SK-N-SH (cell line): ENCODE measurements at regions not wholly inside any gene's neighbourhood (a gene's known extent, or its start where the extent isn't known, plus 50 kb on each side); places are given as distances from the start of the nearest gene placed in this dataset.
A peak's percentile ranks its signal among the peaks of the same experiment; 100 is the strongest.

ENCODE experiments used
- CTCF ChIA-PET: fragments of 300-600, 350-600 bp; formaldehyde crosslinking; extraction: SDS; loops from one replicate; lab custom pipeline; 2021; lab: Yijun Ruan, JAX
- POLR2A ChIA-PET: fragments of 350-600 bp; sonication (Branson Sonifier 250); formaldehyde crosslinking; extraction: SDS; loops from one replicate; lab custom pipeline; 2020; ENCODE audit warnings: antibody characterized with exemption, inconsistent platforms; lab: Yijun Ruan, JAX
- DNase-seq: peaks from one replicate; pipeline ENCODE4 v3.0.0; 2012
- H2AFZ ChIP-seq: fragments of 200-600 bp; sonication (generic); 2 replicates; pipeline ENCODE4 v1.8.1; 2016; ENCODE audit warnings: antibody characterized with exemption, mild to moderate bottlenecking, low read depth
- H3F3A ChIP-seq: fragments of 200-600 bp; sonication (generic); replicated peaks from 2 replicates; pipeline ENCODE3; 2016; ENCODE audit warnings: antibody characterized with exemption, mild to moderate bottlenecking; ENCODE audit not compliant: insufficient read depth
- H3K27ac ChIP-seq, 2 experiments: fragments of 200-500 bp in 1 of 2; fragments of 200-600 bp in 1 of 2; sonication (Bioruptor generic) in 1 of 2; sonication (generic), shearing (Covaris generic) in 1 of 2; 2 replicates each; pipeline versions ENCODE4 v1.5.1 to v1.6.1; 2014 to 2016; ENCODE audit warnings: low read depth in 2 of 2, inconsistent platforms in 1 of 2, low read length in 1 of 2, mild to moderate bottlenecking in 1 of 2, mixed read lengths in 1 of 2
- H3K27me3 ChIP-seq: fragments of 200-600 bp; sonication (generic), shearing (Covaris generic); 2 replicates; pipeline ENCODE4 v1.6.1; 2016; ENCODE audit warnings: mixed run types; ENCODE audit not compliant: insufficient read depth
- H3K36me3 ChIP-seq, 2 experiments: fragments of 200-500 bp in 1 of 2; fragments of 200-600 bp in 1 of 2; sonication (Bioruptor generic) in 1 of 2; sonication (generic) in 1 of 2; replicated peaks in 1 of 2; 2 replicates each; pipeline versions ENCODE3 to v1.5.1; 2014 to 2016; ENCODE audit warnings: low read length in 1 of 2, mild to moderate bottlenecking in 1 of 2; ENCODE audit not compliant: insufficient read depth in 2 of 2, control insufficient read depth in 1 of 2
- H3K4me1 ChIP-seq, 2 experiments: fragments of 200-500 bp in 1 of 2; fragments of 200-600 bp in 1 of 2; sonication (Bioruptor generic) in 1 of 2; sonication (generic), shearing (Covaris generic) in 1 of 2; 2 replicates each; pipeline versions ENCODE4 v1.5.1 to v1.6.1; 2014 to 2016; ENCODE audit warnings: low read depth in 1 of 2, low read length in 1 of 2, mixed run types in 1 of 2; ENCODE audit not compliant: insufficient read depth in 2 of 2, control insufficient read depth in 1 of 2
- H3K4me2 ChIP-seq: fragments of 200-600 bp; sonication (generic), shearing (Covaris generic); 2 replicates; pipeline ENCODE4 v1.6.1; 2017; ENCODE audit warnings: mixed run types
- H3K4me3 ChIP-seq, 2 experiments: fragments of 200-500 bp in 1 of 2; fragments of 200-600 bp in 1 of 2; sonication (Bioruptor generic) in 1 of 2; sonication (generic), shearing (Covaris generic) in 1 of 2; 2 replicates each; pipeline versions ENCODE4 v1.5.1 to v1.8.1; 2014 to 2016; ENCODE audit warnings: low read depth in 2 of 2, inconsistent platforms in 1 of 2, low read length in 1 of 2, mild to moderate bottlenecking in 1 of 2, mixed read lengths in 1 of 2, moderate library complexity in 1 of 2
- H3K79me2 ChIP-seq: fragments of 200-600 bp; sonication (generic); 2 replicates; pipeline ENCODE4 v1.8.1; 2017; ENCODE audit warnings: mild to moderate bottlenecking; ENCODE audit not compliant: insufficient read depth
- H3K9ac ChIP-seq: fragments of 200-600 bp; sonication (generic); 2 replicates; pipeline ENCODE4 v1.6.1; 2017; ENCODE audit warnings: mixed run types
- H3K9me2 ChIP-seq: fragments of 200-600 bp; sonication (generic); 2 replicates; pipeline ENCODE4 v1.6.1; 2017; ENCODE audit warnings: mixed run types
- H3K9me3 ChIP-seq: fragments of 200-600 bp; sonication (generic); 2 replicates; pipeline ENCODE4 v1.6.1; 2017; ENCODE audit warnings: mixed run types, mild to moderate bottlenecking, moderate library complexity
- H4K20me1 ChIP-seq: fragments of 200-600 bp; sonication (generic); 2 replicates; pipeline ENCODE4 v1.6.1; 2017; ENCODE audit warnings: mild to moderate bottlenecking, mixed run types; ENCODE audit not compliant: insufficient read depth
- CHD2 ChIP-seq: fragments of 150-350 bp; IDR thresholded peaks from 2 replicates; pipeline ENCODE4 v1.6.1; 2018; ENCODE audit warnings: low read length; ENCODE audit not compliant: partially characterized antibody
- ELF1 ChIP-seq: IDR thresholded peaks from 2 replicates; pipeline ENCODE4 v1.4.0; 2012
- EP300 ChIP-seq, 2 experiments: IDR thresholded peaks; 2 replicates each; pipeline versions ENCODE4 v1.4.0 to v1.6.1; 2012; ENCODE audit warnings: borderline replicate concordance in 1 of 2, low read depth in 1 of 2, low read length in 1 of 2
- GABPA ChIP-seq: IDR thresholded peaks from 2 replicates; pipeline ENCODE4 v1.4.0; 2012; ENCODE audit warnings: low read depth, mild to moderate bottlenecking
- GATA2 ChIP-seq: sonication (generic); formaldehyde crosslinking; IDR thresholded peaks from 2 replicates; pipeline ENCODE4 v1.5.0; 2020; ENCODE audit warnings: mild to moderate bottlenecking, missing genetic modification reagents
- MEF2A ChIP-seq: IDR thresholded peaks from 2 replicates; pipeline ENCODE4 v1.4.0; 2012; ENCODE audit warnings: low read depth, borderline replicate concordance
- NFIC ChIP-seq: IDR thresholded peaks from 2 replicates; pipeline ENCODE4 v1.4.0; 2012; ENCODE audit warnings: borderline replicate concordance
- NRF1 ChIP-seq: IDR thresholded peaks from 2 replicates; pipeline ENCODE4 v1.6.1; 2012; ENCODE audit warnings: low read depth, mild to moderate bottlenecking, low read length
- SIN3A ChIP-seq: IDR thresholded peaks from 2 replicates; pipeline ENCODE4 v1.6.1; 2012; ENCODE audit warnings: low read depth, mild to moderate bottlenecking, low read length, moderate library complexity, borderline replicate concordance
- SMC3 ChIP-seq: IDR thresholded peaks from 2 replicates; pipeline ENCODE4 v1.6.1; 2012; ENCODE audit warnings: low read depth, low read length, improper control_type of control experiment
- TCF12 ChIP-seq: IDR thresholded peaks from 2 replicates; pipeline ENCODE4 v1.4.0; 2012
- TF ChIP-seq, protein P1 (sequence below): IDR thresholded peaks from 2 replicates; pipeline ENCODE4 v1.4.0; 2012; ENCODE audit warnings: low read depth
- TF ChIP-seq, protein P2 (sequence below): fragments of 150-350 bp; IDR thresholded peaks from 2 replicates; pipeline ENCODE4 v1.6.1; 2017; ENCODE audit warnings: antibody characterized with exemption, low read length, low read depth, borderline replicate concordance
- TF ChIP-seq, protein P3 (sequence below): IDR thresholded peaks from 2 replicates; pipeline ENCODE4; 2012

DNA sequence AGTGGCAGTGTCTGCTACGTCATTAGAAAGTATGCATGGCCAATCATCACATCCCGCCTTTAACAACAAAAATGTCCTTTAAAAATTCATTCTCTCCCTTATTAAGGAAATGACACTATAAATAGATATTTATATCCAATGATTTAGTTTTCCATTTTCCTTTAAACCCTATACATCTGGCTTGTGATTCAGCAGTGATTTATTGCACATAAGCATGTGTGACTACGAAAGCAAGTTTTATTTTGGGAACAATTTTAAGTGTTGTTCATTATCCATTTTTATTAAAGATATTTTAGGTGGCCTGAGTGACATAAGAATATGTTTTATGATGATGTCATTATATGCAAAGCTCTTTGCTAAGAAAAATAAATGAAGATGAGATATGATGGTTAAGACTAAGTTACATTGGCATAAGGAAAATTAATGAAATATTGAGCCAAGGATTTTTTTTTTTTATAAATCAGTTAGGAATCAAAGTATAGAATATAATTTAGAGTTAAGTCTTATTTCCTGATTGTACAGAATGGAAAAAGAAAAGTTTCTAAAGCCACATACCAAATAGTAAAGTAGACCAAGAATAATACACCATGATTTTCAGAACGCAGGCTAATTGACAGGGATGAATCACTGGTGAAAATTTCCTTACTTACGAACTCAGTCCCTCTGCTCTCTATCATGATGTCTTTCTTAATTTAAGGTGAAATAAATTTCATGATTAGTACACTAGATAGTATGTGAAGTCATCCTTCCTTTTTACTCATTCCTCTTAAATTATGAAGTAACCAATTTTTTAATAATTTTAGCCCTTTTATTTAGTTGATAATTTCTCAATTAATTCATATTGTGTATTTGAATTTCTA, 822.4 kb downstream of the FAT4 start (continued):
- TF ChIP-seq SIN3A (no peak), MEF2A (peak; percentile 73; the same call in 1 of the 2 replicates), EP300 (IDR thresholded peaks at IDR 0.05; ENCODE audit: borderline replicate concordance in 1 of 2, low read depth in 1 of 2, low read length in 1 of 2) (peak; percentile 62 to 93), ELF1 (no peak), NRF1 (no peak), SMC3 (no peak), CHD2 (no peak), NFIC (peak; percentile 57; the same call in 1 of the 2 replicates), GATA2 (CRISPR knock-in tag) (no peak), TCF12 (peak; percentile 98), GABPA (no peak)
- TF ChIP-seq, protein P1, sequence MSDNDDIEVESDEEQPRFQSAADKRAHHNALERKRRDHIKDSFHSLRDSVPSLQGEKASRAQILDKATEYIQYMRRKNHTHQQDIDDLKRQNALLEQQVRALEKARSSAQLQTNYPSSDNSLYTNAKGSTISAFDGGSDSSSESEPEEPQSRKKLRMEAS = no peak
- TF ChIP-seq, all 33 proteins: peak for 10

DNA sequence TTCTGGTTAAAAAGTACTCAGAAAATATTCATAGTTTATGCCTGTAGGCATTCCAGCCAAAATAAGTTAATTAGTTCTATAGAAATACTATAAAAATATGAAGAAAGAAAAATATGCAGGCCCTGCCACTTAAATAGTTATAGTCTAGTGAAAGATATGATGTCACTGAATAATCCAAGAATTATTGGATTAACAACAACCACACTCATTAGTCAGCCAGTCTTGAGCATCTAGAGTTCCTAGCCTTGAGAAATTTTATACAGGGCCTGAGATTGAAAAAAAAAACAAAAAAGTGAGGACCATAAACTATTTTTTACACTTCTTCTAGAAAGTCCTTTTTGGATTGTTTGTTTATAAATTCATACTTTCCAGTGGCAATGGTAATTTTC, 823.0 kb downstream of the FAT4 start:
- TF ChIP-seq, protein P2, sequence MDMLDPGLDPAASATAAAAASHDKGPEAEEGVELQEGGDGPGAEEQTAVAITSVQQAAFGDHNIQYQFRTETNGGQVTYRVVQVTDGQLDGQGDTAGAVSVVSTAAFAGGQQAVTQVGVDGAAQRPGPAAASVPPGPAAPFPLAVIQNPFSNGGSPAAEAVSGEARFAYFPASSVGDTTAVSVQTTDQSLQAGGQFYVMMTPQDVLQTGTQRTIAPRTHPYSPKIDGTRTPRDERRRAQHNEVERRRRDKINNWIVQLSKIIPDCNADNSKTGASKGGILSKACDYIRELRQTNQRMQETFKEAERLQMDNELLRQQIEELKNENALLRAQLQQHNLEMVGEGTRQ = no peak
- TF ChIP-seq, protein P3, sequence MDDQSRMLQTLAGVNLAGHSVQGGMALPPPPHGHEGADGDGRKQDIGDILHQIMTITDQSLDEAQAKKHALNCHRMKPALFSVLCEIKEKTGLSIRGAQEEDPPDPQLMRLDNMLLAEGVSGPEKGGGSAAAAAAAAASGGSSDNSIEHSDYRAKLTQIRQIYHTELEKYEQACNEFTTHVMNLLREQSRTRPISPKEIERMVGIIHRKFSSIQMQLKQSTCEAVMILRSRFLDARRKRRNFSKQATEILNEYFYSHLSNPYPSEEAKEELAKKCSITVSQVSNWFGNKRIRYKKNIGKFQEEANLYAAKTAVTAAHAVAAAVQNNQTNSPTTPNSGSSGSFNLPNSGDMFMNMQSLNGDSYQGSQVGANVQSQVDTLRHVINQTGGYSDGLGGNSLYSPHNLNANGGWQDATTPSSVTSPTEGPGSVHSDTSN = 0 out of 2 replicates have a peak, but pooled peaks have one; percentile 7
- no peak for DNase-seq
- CTCF ChIA-PET = no interaction called here

More for the DNA sequence above, 823.0 kb downstream of the FAT4 start:
- Histone ChIP-seq H3K9me2 (no peaks in the 10 kb centered on the region), H4K20me1 (no peaks in the 10 kb centered on the region), H3K27ac (peak overlapping the region; percentile 72 to 90; a peak in 3 of 4 replicates), H3K36me3 (no peaks in the 10 kb centered on the region), H3K4me2 (no peak overlapping the region), H3K27me3 (no peaks in the 10 kb centered on the region), H2AFZ (0 out of 2 replicates have a peak overlapping the region, but pooled peaks have one; percentile 20), H3K79me2 (no peaks in the 10 kb centered on the region), H3K4me3 (no peak overlapping the region), H3K4me1 (no peaks in the 10 kb centered on the region; a peak in 1 of 4 replicates), H3F3A (peaks cover 24% of the 10 kb centered on the region), H3K9me3 (no peaks in the 10 kb centered on the region), H3K9ac (no peak overlapping the region)
- POLR2A ChIA-PET = no interaction called here
